H1 (cell line): ENCODE measurements at regions not wholly inside any gene's neighbourhood (a gene's known extent, or its start where the extent isn't known, plus 50 kb on each side); places are given as distances from the start of the nearest gene placed in this dataset.

Experiments used
- TF ChIP-seq, protein P1 (sequence below): fragments of 300-600 bp; sonication (generic); IDR thresholded peaks from 2 replicates; pipeline ENCODE4 v1.7.1; 2012; ENCODE audit warnings: low read length, moderate library complexity, mild to moderate bottlenecking, inconsistent platforms; ENCODE audit not compliant: insufficient replicate concordance

DNA sequence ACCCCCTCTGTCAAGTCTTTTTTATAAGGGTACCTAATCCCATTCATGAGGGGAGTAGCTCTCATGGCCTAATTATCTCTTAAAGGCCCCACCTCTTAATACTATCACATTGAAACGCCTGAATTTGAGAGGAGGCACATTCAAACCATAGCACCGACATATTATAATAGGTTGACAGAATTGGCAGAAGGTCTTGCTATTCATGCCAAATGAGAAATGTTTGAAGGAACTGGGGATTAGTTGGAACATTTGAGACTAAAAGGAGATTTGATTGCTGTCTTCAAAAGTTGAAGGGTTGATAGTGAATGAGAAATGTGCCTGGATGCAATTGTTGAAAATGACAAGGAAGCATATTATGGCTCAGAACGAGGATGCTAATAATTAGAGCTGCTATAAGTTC lies 331.1 kb downstream of the ATP23 start (continued):
- TF ChIP-seq, protein P1, sequence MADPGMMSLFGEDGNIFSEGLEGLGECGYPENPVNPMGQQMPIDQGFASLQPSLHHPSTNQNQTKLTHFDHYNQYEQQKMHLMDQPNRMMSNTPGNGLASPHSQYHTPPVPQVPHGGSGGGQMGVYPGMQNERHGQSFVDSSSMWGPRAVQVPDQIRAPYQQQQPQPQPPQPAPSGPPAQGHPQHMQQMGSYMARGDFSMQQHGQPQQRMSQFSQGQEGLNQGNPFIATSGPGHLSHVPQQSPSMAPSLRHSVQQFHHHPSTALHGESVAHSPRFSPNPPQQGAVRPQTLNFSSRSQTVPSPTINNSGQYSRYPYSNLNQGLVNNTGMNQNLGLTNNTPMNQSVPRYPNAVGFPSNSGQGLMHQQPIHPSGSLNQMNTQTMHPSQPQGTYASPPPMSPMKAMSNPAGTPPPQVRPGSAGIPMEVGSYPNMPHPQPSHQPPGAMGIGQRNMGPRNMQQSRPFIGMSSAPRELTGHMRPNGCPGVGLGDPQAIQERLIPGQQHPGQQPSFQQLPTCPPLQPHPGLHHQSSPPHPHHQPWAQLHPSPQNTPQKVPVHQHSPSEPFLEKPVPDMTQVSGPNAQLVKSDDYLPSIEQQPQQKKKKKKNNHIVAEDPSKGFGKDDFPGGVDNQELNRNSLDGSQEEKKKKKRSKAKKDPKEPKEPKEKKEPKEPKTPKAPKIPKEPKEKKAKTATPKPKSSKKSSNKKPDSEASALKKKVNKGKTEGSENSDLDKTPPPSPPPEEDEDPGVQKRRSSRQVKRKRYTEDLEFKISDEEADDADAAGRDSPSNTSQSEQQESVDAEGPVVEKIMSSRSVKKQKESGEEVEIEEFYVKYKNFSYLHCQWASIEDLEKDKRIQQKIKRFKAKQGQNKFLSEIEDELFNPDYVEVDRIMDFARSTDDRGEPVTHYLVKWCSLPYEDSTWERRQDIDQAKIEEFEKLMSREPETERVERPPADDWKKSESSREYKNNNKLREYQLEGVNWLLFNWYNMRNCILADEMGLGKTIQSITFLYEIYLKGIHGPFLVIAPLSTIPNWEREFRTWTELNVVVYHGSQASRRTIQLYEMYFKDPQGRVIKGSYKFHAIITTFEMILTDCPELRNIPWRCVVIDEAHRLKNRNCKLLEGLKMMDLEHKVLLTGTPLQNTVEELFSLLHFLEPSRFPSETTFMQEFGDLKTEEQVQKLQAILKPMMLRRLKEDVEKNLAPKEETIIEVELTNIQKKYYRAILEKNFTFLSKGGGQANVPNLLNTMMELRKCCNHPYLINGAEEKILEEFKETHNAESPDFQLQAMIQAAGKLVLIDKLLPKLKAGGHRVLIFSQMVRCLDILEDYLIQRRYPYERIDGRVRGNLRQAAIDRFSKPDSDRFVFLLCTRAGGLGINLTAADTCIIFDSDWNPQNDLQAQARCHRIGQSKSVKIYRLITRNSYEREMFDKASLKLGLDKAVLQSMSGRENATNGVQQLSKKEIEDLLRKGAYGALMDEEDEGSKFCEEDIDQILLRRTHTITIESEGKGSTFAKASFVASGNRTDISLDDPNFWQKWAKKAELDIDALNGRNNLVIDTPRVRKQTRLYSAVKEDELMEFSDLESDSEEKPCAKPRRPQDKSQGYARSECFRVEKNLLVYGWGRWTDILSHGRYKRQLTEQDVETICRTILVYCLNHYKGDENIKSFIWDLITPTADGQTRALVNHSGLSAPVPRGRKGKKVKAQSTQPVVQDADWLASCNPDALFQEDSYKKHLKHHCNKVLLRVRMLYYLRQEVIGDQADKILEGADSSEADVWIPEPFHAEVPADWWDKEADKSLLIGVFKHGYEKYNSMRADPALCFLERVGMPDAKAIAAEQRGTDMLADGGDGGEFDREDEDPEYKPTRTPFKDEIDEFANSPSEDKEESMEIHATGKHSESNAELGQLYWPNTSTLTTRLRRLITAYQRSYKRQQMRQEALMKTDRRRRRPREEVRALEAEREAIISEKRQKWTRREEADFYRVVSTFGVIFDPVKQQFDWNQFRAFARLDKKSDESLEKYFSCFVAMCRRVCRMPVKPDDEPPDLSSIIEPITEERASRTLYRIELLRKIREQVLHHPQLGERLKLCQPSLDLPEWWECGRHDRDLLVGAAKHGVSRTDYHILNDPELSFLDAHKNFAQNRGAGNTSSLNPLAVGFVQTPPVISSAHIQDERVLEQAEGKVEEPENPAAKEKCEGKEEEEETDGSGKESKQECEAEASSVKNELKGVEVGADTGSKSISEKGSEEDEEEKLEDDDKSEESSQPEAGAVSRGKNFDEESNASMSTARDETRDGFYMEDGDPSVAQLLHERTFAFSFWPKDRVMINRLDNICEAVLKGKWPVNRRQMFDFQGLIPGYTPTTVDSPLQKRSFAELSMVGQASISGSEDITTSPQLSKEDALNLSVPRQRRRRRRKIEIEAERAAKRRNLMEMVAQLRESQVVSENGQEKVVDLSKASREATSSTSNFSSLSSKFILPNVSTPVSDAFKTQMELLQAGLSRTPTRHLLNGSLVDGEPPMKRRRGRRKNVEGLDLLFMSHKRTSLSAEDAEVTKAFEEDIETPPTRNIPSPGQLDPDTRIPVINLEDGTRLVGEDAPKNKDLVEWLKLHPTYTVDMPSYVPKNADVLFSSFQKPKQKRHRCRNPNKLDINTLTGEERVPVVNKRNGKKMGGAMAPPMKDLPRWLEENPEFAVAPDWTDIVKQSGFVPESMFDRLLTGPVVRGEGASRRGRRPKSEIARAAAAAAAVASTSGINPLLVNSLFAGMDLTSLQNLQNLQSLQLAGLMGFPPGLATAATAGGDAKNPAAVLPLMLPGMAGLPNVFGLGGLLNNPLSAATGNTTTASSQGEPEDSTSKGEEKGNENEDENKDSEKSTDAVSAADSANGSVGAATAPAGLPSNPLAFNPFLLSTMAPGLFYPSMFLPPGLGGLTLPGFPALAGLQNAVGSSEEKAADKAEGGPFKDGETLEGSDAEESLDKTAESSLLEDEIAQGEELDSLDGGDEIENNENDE = no peak
